ENCODE measurements at regions not wholly inside any gene's neighbourhood (a gene's known extent, or its start where the extent isn't known, plus 50 kb on each side); places are given as distances from the start of the nearest gene placed in this dataset.

GRCh38 chr5:93340881-93341280 is 240.1 kb downstream of the NR2F1-AS1 start:
- Histone ChIP-seq H3K4me3 (ENCODE audit: low read depth, low read length) (no peak overlapping the region), H3K27me3 (ENCODE audit: control insufficient read depth, insufficient read depth, low read length) (no peaks in the 10 kb centered on the region), H3K36me3 (ENCODE audit: control insufficient read depth, insufficient read depth, low read length) (no peaks in the 10 kb centered on the region)
- ChIA-PET POLR2A (no interaction called here), CTCF (no interaction called here)
- no peak for TF ChIP-seq CTCF (IDR thresholded peaks at IDR 0.05; ENCODE audit: insufficient read depth, low read depth, low read length)
- no peak for DNase-seq (ENCODE audit: low read depth)

- POLR2A ChIA-PET, result no interaction called here
- no peak for TF ChIP-seq CTCF (IDR thresholded peaks at IDR 0.05; ENCODE audit: insufficient read depth, low read depth, low read length)
- H3K4me3 ChIP-seq (ENCODE audit: low read depth, low read length), result no peak overlapping the region
- H3K27me3 ChIP-seq (ENCODE audit: control insufficient read depth, insufficient read depth, low read length), result no peaks in the 10 kb centered on the region
- no peaks in the 10 kb centered on the region for H3K36me3 ChIP-seq (ENCODE audit: control insufficient read depth, insufficient read depth, low read length)
- no peak for DNase-seq (ENCODE audit: low read depth)
- CTCF ChIA-PET, result interaction anchor here (1.7 kb wide), 1 partner anchor 10 kb away, joined by 3 read pairs; no protein-coding TSS in a partner anchor
Measured at GRCh38 chr5:93337138-93337537, 243.9 kb downstream of the NR2F1-AS1 start.

GRCh38 chr5:93336330-93337110 is 244.5 kb downstream of the NR2F1-AS1 start:
- POLR2A ChIA-PET, result no interaction called here
- no peaks in the 10 kb centered on the region for H3K27me3 ChIP-seq (ENCODE audit: control insufficient read depth, insufficient read depth, low read length)
- TF ChIP-seq CTCF (IDR thresholded peaks at IDR 0.05; ENCODE audit: insufficient read depth, low read depth, low read length), result no peak
- DNase-seq (ENCODE audit: low read depth), result no peak
- no peaks in the 10 kb centered on the region for H3K36me3 ChIP-seq (ENCODE audit: control insufficient read depth, insufficient read depth, low read length)
- no peak overlapping the region for H3K4me3 ChIP-seq (ENCODE audit: low read depth, low read length)
- CTCF ChIA-PET, result interaction anchor here (1.7 kb wide), 1 partner anchor 10 kb away, joined by 3 read pairs; no protein-coding TSS in a partner anchor

- Histone ChIP-seq H3K36me3 (ENCODE audit: control insufficient read depth, insufficient read depth, low read length) (no peaks in the 10 kb centered on the region), H3K4me3 (ENCODE audit: low read depth, low read length) (no peak overlapping the region), H3K27me3 (ENCODE audit: control insufficient read depth, insufficient read depth, low read length) (no peaks in the 10 kb centered on the region)
- POLR2A ChIA-PET, result no interaction called here
- CTCF ChIA-PET, result no interaction called here
- no peak for TF ChIP-seq CTCF (IDR thresholded peaks at IDR 0.05; ENCODE audit: insufficient read depth, low read depth, low read length)
- DNase-seq (ENCODE audit: low read depth), result no peak
Measured at GRCh38 chr5:93331863-93332262, 249.2 kb downstream of the NR2F1-AS1 start.

GRCh38 chr5:93331241-93331640 is 249.8 kb downstream of the NR2F1-AS1 start:
- no peaks in the 10 kb centered on the region for H3K36me3 ChIP-seq (ENCODE audit: control insufficient read depth, insufficient read depth, low read length)
- ChIA-PET CTCF (no interaction called here), POLR2A (no interaction called here)
- no peak for DNase-seq (ENCODE audit: low read depth)
- no peak for TF ChIP-seq CTCF (IDR thresholded peaks at IDR 0.05; ENCODE audit: insufficient read depth, low read depth, low read length)
- H3K27me3 ChIP-seq (ENCODE audit: control insufficient read depth, insufficient read depth, low read length), result no peaks in the 10 kb centered on the region
- no peak overlapping the region for H3K4me3 ChIP-seq (ENCODE audit: low read depth, low read length)
